GM18858 (cell line): ENCODE measurements at regions not wholly inside any gene's neighbourhood (a gene's known extent, or its start where the extent isn't known, plus 50 kb on each side); places are given as distances from the start of the nearest gene placed in this dataset.
"Not testable (repeated sequence)": the region's sequence is repeated elsewhere in the genome, so short reads cannot be mapped to it uniquely, and the experiment has no call there.

ENCODE experiments used
- ATAC-seq: cut with Tn5 transposase; IDR thresholded peaks from one replicate; pipeline ENCODE4 v1.9.1; 2021; ENCODE audit not compliant: unreplicated experiment

DNA sequence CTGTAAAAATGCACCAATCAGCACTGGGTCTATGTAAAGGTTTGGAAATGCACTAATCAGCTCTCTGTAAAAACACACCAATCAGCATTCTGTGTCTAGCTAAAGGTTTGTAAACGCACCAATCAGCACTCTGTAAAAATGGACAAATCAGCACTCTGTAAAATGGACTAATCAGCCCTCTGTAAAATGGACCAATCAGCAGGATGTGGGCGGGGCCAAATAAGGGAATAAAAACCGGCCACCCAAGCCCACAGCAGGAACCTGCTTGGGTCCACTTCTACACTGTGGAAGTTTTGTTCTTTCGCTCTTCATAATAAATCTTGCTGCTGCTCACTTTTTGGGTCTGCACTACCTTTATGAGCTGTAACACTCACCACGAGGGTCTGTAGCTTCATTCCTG, 101.0 kb downstream of the SMC2 start:
- ATAC-seq, result not testable (repeated sequence)

DNA sequence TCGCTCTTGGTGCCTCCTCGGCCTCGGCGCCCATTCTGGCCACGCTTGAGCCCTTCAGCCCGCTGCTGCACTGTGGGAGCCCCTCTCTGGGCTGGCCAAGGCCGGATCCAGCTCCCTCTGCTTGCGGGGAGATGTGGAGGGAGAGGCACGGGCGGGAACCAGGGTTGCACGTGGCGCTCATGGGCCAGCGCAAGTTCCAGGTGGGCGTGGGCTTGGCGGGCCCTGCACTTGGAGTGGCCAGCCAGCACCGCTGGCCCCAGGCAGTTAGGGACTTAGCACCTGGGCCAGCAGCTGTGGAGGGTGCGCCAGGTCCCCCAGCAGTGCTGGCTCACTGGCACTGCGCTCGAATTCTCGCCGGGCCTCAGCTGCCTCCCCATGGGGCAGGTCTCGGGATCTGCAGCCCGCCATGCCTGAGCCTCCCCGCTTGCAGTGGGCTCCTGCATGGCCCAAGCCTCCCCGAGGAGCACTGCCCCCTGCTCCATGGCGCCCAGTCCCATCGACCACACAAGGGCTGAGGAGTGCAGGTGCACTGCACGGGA, 106.4 kb downstream of the SMC2 start:
- no peak for ATAC-seq

DNA sequence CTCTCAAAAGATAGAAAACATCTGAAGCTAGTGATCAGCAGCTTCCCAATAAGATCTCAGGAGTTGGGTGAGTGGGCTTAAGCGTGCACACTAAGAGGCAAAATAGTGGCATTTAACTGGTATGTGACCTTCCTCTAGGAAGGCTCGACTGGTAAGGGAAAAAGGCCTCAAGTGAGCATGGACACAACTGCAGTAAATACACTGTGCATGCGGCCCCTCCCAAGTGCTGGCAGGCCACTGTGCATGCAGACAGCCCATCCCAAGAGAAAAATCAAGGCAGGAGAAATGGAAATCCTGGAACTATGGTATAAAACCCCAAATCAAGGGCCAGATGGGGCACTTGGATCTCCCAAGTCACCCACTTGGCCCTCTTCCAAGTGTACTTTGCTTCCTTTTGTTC, 112.7 kb downstream of the SMC2 start:
- no peak for ATAC-seq

DNA sequence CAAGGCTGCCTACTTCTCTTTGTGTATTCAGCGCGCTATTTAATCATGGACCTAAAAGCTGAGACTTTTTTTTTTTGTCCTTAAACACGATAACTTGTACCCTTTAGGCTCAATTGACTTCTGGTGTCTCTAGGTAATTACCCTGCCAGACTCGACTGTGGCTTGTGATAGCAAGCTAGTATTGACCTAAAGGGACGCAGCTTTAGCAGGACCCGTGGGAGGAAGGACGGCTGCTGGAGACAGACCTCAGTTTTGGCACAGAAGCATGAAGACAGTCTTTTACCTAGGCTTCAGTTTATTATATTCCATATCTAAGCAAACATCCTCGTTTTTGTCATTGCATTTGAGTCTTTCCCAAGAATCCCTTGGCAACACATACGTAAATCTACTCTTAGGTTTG, 115.3 kb downstream of the SMC2 start:
- no peak for ATAC-seq

DNA sequence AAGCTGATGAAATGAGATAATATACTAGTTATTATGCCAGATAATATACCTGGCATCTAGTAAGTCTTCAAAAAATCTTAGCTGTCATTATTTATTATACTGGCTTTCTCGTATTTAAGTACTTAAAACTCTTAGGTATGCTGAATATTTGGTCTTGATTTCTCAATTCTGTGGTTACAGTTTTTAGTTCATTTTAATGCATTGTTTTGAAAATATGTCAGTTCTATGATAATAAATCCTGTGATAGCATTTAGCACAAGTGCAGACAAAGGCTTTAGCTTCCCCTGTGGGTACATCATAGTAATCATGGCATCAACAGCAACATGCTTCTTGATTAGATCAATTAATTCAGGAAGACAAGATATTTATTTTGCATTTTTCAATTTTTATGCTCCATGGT, 133.0 kb downstream of the SMC2 start:
- no peak for ATAC-seq

DNA sequence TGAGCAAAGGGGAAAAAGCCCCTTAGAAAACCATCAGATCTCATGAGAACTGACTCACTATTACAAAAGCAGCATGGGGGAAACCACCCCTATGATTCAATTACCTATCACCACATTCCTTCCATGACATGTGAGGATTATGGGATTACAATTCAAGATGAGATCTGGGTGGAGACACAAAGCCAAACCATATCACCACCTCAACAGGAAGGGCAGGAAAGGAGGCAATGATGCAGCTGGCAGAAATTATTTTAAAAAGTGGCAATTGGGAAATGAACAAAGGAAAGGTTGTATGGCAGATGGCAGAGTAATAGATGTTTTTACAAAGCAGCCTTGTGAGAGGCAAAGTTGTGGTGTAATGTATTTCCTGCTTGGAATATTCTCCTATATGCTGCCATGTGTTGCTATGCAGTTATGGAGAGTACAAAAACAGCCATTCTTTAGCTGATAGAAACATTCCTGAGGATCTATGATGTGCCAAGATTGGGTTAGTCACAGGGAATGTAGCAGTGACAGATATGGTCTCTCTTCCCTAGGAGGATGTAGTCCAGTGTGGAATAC, 138.8 kb downstream of the SMC2 start:
- ATAC-seq, result no peak

DNA sequence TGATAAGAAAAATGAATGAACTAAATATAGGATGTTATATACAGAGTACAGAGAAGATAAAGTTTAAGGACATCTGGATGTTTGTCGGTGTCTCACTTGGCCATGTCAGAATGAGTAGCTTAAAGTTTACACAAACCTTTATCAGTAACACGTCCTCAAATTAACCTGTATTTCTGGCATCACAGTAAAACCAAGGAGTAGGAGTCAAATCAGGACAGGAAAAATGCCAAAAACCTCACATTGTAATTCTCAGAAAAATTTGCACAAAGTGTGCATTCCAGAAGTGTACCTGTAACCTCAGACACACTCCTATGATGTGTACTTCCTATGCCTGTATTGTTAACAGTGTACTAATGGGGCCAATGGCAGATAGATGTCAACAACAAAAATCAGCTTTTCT, 139.3 kb downstream of the SMC2 start:
- ATAC-seq, result no peak

DNA sequence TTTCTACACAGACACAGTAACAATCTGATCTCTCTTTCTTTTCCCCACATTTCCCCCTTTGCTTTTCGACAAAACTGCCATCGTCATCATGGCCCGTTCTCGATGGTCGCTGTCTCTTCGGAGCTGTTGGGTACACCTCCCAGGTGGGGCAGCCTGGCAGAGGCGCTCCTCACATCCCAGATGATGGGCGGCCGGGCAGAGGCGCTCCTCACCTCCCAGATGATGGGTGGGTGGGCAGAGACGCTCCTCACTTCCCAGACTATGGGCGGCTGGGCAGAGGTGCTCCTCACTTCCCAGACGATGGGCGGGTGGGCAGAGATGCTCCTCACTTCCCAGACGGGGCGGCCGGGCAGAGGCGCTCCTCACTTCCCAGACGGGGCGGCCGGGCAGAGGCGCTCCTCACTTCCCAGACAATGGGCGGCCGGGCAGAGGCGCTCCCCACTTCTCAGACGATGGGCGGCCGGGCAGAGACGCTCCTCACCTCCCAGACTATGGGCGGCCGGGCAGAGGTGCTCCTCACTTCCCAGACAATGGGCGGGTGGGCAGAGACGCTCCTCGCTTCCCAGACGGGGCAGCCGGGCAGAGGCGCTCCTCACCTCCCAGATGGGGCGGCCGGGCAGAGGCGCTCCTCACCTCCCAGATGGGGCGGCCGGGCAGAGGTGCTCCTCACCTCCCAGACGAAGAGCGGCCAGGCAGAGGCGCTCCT, 140.7 kb downstream of the SMC2 start:
- not testable (repeated sequence) for ATAC-seq

DNA sequence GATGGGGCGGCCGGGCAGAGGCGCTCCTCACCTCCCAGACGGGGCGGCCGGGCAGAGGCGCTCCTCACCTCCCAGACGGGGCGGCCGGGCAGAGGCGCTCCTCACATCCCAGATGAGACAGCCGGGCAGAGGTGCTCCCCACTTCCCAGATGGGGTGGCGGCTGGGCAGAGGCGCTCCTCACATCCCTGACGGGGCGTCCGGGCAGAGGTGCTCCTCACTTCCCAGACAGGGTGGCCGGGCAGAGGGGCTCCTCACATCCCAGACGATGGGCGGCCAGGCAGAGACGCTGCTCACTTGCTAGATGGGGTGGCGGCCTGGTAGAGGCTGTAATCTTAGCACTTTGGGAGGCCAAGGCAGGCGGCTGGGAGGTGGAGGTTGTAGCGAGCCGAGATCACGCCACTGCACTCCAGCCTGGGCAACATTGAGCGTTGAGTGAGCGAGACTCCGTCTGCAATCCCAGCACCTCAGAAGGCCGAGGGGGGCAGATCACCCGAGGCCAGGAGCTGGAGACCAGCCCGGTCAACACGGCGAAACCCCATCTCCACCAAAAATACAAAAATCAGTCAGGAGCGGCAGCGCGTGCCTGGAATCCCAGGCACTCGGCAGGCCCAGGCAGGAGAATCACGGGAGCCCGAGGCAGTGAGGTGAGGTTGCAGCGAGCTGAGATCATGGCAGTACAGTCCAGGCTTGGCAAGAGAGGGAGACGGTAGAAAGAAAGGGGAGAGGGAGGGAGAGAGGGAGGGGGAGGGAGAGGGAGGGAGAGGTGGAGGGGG, 141.4 kb downstream of the SMC2 start:
- ATAC-seq, result not testable (repeated sequence)

DNA sequence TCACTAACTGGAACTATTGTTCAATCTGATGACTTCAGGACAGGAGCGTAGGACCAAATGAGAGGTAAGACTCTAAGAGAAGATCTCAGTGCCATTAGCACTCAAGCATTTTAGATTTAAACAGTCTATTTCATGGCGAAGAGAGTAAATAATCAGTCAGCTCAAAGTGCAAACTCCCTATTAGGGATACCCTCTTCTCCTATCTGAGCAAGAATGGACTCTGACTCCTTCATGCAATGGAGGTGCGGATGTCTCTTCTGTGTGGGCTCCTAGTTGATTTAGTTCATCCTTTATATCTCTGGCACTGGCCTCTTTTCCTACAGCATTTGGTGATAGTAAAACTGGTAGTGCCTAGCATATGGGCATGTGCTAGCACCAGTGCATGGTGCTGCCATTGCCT, 144.6 kb downstream of the SMC2 start:
- no peak for ATAC-seq

DNA sequence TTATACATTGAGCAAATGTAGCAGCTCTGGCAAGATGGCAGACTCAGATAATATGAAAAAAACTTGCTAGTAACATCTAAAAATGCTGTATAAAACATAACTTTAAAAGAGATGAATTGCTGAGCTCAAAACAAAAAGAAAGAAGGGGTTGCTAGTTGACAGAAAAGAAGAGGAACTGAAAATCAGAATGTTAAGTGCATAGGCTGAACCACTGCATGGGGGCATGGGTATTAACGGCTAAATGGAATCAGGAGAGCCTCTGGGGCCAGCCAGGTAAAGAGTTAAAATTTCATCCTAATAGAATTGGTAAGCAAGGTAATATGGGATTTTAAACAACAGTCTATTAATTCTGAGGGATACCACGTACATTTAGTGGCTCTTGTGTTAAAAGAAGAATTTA, 146.8 kb downstream of the SMC2 start:
- ATAC-seq, result no peak

DNA sequence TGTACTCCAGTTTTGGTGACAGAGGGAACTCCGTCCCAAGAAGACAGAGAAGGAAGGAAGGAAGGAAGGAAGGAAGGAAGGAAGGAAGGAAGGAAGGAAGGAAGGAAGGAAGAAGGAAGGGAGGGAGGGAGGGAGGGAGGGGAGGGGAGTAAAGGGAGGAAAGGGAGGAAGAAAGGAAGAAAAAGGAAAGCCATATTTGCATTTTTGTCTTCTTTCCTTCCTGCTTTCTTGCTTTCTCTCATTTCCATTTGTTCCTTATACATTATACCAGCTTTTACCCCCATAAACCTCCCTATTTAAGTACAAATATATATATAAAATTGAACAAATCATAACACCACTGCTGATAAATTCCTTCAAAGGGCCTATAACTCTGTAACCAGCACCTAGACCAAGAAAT, 151.8 kb downstream of the SMC2 start:
- ATAC-seq, result no peak

DNA sequence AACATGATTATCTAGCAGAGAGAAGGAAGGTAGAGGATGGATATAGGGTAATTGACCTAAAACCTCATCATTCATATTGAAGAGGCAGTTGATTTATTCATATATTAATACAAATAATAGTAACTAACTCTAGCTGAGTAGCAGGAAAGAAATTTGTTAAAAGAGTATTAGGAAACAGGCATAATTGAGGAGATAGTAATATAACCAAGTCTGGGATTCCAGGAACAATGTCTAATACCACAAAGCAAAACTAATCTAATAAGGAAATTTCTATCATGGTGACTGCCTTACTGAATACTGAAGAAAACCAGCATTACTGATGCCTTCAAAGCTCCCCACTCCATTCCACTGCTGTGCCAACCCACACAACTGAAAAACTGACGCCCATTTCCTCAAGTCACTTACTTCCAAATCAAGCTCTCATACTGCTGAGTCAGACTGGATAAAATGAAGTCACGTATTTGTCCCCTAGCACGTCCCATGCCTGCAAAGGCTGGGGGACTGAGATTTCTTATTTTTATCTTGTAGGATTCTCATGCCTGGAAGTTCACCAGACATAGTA, 153.9 kb downstream of the SMC2 start:
- no peak for ATAC-seq

DNA sequence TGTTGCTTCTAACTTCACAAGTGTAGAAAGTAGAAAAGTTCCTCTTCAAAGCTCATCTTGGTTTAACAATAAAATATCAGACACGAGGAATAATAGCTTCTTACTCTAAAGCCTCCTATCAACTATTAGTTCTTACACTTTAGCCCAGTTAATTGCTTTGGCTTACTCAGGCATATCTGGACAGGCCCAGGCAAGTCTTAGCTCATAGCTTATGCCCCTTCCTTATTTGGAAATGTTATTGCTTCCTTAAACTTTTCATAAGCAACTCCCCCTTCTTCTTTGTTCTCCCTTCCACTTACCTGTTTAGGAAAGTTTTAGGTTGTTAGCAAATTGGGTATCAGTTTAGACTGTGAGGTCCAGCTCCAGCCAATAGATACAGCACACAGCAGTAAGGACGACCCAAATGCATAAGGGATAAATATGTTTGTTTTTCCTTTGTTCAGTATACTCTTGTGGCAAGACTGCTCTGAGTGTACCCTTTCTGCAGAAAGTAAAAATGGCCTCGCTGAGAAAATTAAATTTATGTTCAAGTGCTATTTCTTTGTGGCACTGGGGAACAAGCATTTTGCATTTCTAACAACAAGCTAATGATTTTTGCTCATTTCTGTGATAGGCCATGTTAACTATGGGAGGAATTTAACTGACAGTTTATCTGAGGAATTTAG, 162.1 kb downstream of the SMC2 start:
- ATAC-seq, result no peak

DNA sequence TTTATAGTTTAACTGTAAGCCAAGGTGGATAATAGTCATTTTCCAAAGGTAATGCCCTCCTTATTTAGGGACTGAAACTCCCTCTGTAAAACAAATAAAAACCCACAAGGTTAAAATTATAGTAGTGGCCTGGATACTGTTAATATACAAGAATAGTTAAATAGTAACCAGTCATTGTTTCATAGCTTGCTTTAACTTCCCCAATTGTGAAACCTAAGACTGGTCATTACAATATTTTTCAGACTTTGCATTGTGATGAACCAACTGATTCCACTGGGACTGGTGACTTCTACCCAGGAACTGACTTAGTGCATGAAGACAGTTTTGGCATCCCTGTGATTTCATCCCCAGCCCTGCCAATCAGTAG, 162.6 kb downstream of the SMC2 start:
- ATAC-seq, result no peak

DNA sequence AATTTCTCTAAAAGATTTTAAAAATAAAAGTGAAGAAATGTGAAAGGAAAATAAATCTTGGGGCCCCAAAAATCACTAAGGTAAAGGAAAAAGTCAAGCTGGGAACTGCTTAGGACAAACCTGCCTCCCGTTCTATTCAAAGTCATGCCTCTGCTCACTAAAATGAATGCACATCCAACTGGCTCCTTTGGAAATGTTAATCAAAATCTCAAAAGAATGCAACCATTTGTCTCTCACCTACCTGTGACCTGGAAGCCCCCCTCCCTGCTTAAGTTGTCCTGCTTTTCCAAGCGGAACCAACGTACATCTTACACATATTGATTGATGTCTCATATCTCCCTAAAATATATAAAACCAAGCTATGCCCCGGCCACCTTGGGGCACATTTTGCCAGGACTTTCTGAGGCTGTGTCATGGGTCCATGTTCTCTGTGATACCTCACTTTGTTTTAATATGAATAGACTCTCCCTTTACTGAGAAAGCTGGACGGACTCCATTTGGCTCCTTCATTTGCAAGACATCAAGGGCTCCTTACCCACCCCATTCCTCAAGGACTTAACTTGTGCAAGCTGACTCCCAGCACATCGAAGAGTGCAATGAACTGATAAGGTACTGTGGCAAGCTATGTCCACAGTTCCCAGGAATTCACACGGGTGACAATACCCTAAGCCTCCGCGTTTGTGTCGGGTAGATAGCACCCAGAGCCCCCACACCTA, 164.3 kb downstream of the SMC2 start:
- ATAC-seq, result no peak

DNA sequence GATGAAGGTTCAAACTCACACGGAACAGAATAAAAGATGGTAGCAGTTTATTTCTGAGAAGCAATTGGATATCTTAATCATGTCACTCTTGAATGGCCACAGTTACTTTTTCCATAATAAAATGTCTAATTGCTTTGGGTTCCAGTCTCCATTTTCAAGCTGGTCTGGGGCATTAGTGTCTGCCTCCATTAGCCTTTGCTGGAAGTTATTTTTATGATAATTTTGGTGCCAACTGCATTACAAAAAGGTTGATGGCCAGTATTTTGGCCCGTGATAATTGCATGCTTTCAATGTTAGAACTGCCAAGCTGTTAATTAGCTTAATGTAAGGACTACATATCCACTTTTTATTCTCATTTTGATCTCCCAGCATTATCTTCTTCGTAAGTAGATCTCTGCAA, 165.9 kb downstream of the SMC2 start:
- no peak for ATAC-seq

DNA sequence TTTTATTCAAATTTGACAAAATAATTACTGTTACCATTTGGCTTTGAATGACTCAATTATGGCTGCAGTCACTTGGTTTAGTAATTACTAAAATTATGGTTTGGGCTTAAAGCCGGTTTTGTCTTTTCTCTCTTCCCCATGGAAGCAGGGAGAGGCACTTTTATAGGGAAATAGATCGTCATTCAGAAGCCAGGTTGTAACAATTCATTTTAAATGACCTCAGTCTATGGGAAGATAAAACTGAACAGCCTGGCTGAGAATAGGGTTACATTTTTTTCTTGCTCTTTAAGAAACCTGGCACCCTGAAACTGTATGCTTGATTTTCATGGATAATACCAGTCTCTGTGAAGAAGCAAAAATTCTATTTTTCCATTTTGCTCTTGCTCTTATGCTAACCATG, 169.8 kb downstream of the SMC2 start:
- ATAC-seq, result no peak

DNA sequence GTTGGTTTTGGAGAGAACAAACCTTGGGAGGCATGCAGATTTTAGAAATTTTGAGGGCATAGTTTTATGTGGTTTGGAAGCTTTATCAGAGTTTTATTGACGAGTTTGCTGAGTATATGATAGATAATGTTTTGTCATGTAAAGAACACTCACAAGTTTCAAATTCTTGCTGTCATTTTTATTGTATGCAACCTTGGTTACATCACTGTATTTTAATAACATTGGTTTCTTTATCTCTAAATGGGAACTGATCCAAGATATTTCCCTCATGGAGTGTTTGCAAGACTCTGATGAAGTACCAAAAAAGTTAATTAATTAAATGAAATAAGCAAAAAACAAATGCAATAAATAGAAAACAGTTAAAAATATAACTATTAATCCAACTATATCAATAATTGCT, 170.3 kb downstream of the SMC2 start:
- no peak for ATAC-seq

DNA sequence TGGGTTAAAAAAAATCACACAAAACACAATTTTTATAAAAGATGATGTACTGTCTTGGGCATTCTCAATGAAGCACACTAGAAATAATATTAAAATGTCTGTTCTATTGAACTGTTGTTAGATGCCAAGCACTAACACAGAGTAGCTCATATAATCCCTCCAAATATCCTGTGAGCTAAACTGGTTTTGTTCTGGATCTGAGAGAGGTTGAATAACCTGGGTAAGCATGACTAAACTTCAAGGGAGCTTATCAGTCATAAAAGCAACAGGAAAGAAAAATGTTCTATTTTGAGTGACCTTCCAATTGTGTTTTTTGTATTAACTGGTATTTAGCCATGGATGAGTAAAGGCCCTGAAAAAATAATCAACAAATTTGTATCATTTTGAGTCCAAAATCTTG, 175.3 kb downstream of the SMC2 start:
- no peak for ATAC-seq
